ENCODE measurements at regions not wholly inside any gene's neighbourhood (a gene's known extent, or its start where the extent isn't known, plus 50 kb on each side); places are given as distances from the start of the nearest gene placed in this dataset.
"Not testable (repeated sequence)": the region's sequence is repeated elsewhere in the genome, so short reads cannot be mapped to it uniquely, and the experiment has no call there.

DNA sequence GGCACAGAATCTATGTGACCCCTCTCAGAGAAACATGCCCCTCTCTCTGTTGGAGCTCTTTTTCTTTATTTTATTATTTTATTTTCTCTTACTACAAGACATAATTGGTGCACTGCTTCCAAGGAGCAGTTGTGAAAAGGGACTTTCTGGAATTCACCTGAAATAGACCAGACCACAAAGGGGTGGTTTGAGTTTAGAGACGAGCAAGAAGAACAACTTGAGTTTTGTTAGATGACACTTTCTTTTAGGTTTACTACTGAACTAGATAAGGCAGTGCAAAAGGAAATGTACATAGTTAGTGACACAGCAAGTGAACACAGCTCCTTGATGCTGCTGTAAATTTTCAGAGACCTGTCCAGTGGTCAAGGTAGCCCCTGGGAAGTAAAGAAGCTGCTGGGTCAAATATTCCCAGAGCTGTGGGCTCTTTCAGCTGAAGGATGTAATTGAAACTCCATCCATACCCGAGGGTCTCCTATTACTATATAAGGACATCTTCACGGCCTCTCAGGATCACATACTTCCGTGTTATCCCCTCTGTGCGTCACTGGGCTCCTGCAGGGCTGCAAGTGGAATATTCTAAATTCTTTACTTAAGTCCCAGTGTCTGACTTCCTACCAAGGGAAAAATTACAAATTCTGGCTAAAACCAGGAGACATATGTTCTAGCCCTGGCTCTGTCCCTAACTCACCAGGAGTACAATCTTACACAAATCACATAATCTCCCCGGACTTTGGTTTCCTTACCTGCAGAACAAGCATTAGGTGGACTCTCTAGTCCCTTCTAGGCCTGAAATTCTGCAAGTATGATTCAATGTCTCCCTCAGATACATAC, 69.1 kb upstream of the ADTRP start:
- no peak for DNase-seq (ENCODE audit: low read depth)

DNA sequence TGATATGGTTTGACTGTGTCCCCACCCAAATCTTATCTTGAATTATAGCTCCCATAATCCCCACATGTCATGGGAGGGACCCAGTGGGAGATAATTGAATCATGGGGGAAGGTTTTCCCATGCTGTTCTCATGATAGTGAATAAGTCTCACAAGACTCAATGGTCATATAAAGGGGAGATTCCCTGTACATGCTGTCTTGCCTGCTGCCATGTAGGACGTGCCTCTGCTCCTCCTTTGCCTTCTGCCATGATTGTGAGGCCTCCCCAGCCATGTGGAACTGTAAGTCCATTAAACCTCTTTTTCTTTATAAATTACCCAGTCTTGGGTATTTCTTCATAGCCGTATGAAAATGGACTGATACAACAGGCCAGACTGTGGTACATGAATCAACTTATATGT, 68.5 kb upstream of the ADTRP start:
- not testable (repeated sequence) for DNase-seq (ENCODE audit: low read depth)

DNA sequence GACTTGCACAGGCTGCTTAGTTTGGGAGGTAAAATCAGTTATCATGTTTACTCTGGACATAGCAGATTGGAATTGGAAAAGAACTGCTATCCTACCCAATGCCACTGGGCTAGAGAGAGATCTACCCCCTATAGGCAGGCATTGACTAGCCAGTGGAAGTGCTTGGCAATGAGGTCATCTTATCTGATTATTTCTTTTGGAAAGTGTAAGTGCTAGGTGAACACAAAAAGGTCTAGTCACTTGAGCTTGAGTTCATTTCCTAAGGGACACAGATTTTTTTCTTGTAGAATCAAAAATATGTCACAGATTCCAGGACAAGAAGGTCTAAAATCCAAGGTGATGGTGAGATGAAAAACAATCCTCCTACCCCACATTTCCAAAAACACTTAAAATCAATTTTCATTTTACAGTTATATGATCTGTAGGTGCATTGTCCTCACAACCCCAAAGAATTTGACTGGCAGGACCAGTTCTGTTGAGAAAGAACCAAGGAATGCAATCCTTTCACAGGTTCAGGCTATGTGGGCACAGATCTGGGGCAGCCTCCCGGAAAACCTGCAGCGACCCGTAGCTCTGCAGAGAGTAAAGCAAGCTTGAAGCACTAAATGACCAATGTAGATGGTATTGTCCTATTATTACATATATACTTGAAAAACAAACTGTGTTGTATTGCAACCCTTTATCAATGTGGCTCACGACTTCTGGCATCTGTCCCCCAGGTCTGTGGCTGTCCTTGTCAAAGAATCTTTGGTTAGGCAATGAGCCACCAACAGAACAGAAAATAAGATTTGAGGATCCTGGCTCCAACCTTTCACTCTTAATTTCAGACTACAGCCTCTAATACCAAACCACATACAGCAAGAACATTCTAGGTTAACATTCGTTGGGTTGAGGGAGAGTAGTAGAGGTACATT, 67.3 kb upstream of the ADTRP start:
- no peak for DNase-seq (ENCODE audit: low read depth)

DNA sequence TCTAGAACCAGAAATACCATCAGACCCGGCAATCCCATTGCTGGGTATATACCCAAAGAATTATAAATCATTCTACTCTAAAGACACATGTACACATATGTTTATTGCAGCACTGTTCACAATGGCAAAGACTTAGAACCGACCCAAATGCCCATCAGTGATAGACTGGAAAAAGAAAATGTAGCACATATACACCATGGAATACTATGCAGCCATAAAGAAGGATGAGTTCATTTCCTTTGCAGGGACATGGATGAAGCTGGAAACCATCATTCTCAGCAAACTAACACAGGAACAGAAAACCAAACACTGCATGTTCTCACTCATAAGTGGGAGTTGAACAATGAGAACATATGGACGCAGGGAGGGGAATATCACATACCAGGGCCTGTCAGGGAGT, 64.2 kb upstream of the ADTRP start:
- not testable (repeated sequence) for DNase-seq (ENCODE audit: low read depth)

DNA sequence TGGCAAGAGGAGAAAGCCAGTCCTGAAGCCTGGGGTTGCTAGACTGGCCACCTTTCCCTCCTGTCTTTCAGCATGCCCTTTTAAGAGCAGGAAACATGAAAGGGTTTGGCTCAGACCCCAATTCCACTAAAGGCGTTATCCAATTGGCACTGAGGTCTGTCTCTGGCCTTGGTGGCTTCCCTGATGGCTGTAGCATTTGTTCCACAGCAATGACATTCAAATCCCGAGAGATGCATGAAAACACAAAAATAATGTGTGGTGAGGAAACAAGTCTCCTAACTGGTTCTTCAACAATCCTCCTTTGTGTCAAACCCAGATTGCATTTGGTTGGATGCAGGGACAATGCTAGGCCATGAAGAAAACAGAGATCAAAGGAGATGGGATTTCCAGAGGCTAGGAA, 56.5 kb upstream of the ADTRP start:
- no peak for DNase-seq (ENCODE audit: low read depth)

DNA sequence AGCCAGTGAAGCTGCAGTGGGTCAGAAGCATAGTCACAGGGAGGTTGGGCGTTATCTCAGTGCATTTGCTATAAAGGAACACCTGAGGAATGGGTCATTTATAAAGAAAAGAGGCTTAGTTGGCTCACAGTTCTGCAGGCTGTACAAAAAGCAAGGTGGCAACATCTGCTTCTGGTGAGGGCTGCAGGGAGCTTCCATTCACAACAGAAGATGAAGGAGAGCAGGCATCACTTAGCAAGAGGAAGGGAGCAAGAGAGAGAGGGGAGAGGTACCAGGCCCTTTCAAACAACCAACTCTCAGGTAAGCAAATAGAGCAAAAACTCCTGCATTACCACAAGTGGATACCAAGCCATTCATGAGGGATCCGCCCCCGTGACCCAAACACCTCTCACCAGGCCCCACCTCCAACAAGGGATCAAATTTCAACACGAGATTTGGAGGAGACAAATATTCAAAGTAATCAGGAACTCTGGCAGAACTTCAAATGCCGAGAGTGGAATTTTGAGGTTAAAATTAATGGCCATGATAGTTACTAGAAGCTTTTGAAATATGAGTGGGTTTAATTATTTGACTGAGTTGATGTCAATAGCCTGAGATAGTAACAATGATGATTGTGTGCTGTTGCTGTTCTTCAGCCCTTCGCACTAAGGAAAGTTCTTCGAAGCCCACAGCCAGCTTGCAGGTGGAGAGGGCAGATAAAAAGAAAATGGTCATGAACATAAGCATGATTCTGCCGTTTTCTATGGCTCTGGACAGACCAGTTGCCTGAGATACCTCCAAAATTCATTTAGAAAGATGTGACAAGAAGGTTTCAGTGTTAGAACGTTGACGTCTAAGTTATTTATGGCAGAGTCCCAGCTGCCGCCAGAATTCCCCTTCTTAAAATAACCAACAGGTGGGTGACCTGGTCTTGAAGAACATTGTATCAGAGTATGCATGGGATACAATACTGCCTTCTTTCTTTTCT, 55.3 kb upstream of the ADTRP start:
- no peak for DNase-seq (ENCODE audit: low read depth)

DNA sequence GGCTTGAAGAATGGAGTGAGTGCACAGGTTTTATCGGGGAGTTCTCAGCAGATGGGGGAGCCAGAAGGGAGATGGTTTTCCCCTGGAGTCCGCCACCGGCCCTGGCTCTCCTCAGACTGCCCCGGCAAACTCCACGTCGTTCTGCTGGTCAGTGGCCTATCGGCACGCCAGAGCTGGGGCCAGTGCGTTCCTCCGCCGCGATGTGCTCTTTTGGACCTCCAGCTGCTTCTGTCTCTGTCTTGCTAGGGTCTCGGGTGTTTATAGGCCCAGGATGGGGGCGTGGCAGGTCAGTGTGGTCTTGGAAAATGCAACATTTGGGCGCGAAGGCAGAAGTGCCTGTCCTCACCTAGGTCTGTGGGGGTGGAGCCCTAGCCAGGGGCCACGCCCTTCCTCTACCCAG, 53.0 kb upstream of the ADTRP start:
- DNase-seq (ENCODE audit: low read depth) = no peak

DNA sequence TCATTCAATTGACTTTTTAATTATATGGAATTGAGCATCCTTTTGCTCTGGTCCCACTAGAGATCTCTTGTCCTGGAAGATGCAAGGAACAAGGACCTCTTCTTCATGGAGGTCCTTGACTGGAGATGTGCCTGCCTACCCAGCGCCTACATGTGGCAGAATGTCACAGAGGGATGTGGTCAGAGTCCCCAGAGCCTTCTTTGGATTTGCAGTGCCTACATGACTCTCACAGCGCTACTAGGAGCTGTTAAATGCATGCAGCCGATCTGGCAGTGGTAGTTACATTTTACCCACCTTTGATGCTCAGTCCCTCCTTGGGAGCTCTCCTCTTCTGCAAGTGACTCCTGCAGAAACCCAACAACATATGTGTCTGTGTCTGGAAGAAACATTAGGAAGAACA, 51.9 kb upstream of the ADTRP start:
- DNase-seq (ENCODE audit: low read depth) = no peak

DNA sequence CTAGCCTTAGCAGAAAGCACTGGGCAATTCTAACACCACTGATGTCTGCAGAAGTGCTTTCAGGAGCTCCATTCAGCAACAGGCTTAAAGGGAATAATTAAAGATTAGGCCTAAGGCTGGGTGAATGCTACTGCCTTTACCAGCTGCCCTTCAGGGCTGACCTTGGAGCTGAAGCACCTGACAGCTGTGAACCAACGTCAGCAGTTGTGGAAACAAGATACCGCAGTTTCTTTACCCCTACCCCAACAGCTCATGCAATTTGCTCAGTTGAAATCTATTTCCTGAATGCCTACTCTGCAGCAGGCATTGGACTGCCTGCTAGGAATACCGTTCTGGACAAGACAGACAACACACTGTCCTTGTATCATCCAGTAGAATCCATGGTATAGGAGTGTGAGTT, 51.5 kb upstream of the ADTRP start:
- DNase-seq (ENCODE audit: low read depth) = no peak

DNA sequence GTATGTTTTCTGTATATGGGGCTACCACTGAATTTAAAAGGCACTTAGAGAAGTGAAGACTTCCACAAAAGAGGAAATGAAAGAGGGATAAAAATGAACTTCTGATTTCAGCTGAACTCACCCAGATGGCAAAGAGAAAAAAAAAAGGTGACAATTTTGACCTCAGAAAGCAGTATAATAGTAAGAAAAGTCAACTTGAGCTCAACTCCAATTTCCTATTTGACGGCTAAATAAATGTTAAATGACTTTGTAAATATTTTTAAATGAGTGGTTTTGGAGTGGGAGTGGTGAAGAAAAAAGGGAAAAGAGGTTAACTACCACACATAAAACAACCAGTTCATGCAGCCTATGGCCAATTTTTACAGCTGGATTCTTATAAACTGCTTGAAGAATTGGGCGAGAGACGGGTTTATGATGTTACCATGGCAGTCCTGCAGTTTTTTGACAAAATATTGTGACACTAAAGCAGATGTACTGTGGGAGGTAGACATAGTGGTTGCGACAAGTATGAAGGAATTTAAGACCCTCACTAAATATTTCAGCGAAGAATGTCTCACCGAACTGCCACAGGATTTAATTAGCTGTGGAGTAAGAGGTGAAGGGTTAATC, 49.8 kb upstream of the ADTRP start:
- DNase-seq (ENCODE audit: low read depth) = no peak
